ENCODE measurements at regions not wholly inside any gene's neighbourhood (a gene's known extent, or its start where the extent isn't known, plus 50 kb on each side); places are given as distances from the start of the nearest gene placed in this dataset.

- Histone ChIP-seq H3K27me3 (ENCODE audit: insufficient read depth in 3 of 3, low read length in 2 of 3) (no peaks in the 10 kb centered on the region), H3K4me3 (no peak overlapping the region), H3K9me3 (no peaks in the 10 kb centered on the region), H3K36me3 (ENCODE audit: insufficient read depth in 1 of 2, low read depth in 1 of 2) (no peaks in the 10 kb centered on the region), H3K27ac (no peak overlapping the region), H3K4me1 (no peaks in the 10 kb centered on the region)
- ATAC-seq (no peak), DNase-seq (no peak)
- TF ChIP-seq CTCF (IDR thresholded peaks at IDR 0.05): no peak
- intact Hi-C loops (cut with DNase I): no loop called here
- 87 to 95% (median 88%) methylated on average over 5 of the region's 5 CpGs for WGBS, 3 donors
Observed at GRCh38 chr20:18987781-18988360, 174.3 kb downstream of the SCP2D1 start.

GRCh38 chr20:18988701-18989100, 175.1 kb downstream of the SCP2D1 start:
- no peaks in the 10 kb centered on the region for H3K4me1 ChIP-seq
- no peak for DNase-seq
- intact Hi-C loops (cut with DNase I): no loop called here
- H3K9me3 ChIP-seq: no peaks in the 10 kb centered on the region
- no peaks in the 10 kb centered on the region for H3K27me3 ChIP-seq (ENCODE audit: insufficient read depth in 3 of 3, low read length in 2 of 3)
- no peak overlapping the region for H3K4me3 ChIP-seq
- H3K36me3 ChIP-seq (ENCODE audit: insufficient read depth in 1 of 2, low read depth in 1 of 2): no peaks in the 10 kb centered on the region
- no peak for ATAC-seq
- WGBS, 3 donors: 86 to 97% (median 87%) methylated on average over 3 of the region's 3 CpGs
- H3K27ac ChIP-seq: no peak overlapping the region
- no peak for TF ChIP-seq CTCF (IDR thresholded peaks at IDR 0.05)

GRCh38 chr20:18989736-18990474, 176.3 kb downstream of the SCP2D1 start:
- WGBS, 3 donors: 44 to 67% (median 50%) methylated on average over 10 of the region's 10 CpGs
- Histone ChIP-seq H3K4me1 (no peaks in the 10 kb centered on the region), H3K27ac (no peak overlapping the region), H3K27me3 (ENCODE audit: insufficient read depth in 3 of 3, low read length in 2 of 3) (no peaks in the 10 kb centered on the region), H3K36me3 (ENCODE audit: insufficient read depth in 1 of 2, low read depth in 1 of 2) (no peaks in the 10 kb centered on the region), H3K9me3 (no peaks in the 10 kb centered on the region), H3K4me3 (no peak overlapping the region)
- intact Hi-C loops (cut with DNase I): no loop called here
- DNase-seq (peak; percentile 43 to 58), ATAC-seq (peak in 3 of 4 donors; percentile 61 to 70 (median 69))
- TF ChIP-seq CTCF (IDR thresholded peaks at IDR 0.05): no peak

- ATAC-seq (no peak), DNase-seq (no peak)
- Histone ChIP-seq H3K36me3 (ENCODE audit: insufficient read depth in 1 of 2, low read depth in 1 of 2) (no peaks in the 10 kb centered on the region), H3K4me3 (no peak overlapping the region), H3K4me1 (no peaks in the 10 kb centered on the region), H3K27me3 (ENCODE audit: insufficient read depth in 3 of 3, low read length in 2 of 3) (no peaks in the 10 kb centered on the region), H3K9me3 (no peaks in the 10 kb centered on the region), H3K27ac (no peak overlapping the region)
- TF ChIP-seq CTCF (IDR thresholded peaks at IDR 0.05): no peak
- WGBS, 3 donors: 70 to 75% (median 74%) methylated on average over 2 of the region's 2 CpGs
- intact Hi-C loops (cut with DNase I): no loop called here
Observed at GRCh38 chr20:18991012-18991411, 177.4 kb downstream of the SCP2D1 start.
